Ishikawa (cell line): ENCODE measurements at regions not wholly inside any gene's neighbourhood (a gene's known extent, or its start where the extent isn't known, plus 50 kb on each side); places are given as distances from the start of the nearest gene placed in this dataset.

Experiments used
- CEBPB ChIP-seq: IDR thresholded peaks from 2 replicates; pipeline ENCODE4 v1.6.1; 2012
- CREB1 ChIP-seq: IDR thresholded peaks from 2 replicates; pipeline ENCODE4 v1.6.1; 2012; ENCODE audit warnings: low read depth
- EGR1 ChIP-seq: IDR thresholded peaks from 2 replicates; pipeline ENCODE4 v1.6.1; 2012
- EP300 ChIP-seq: IDR thresholded peaks from 2 replicates; pipeline ENCODE4 v1.6.1; 2012; ENCODE audit warnings: borderline replicate concordance
- FOXM1 ChIP-seq: IDR thresholded peaks from 2 replicates; pipeline ENCODE4 v1.6.1; 2012; ENCODE audit warnings: low read depth, borderline replicate concordance
- NFIC ChIP-seq: IDR thresholded peaks from 2 replicates; pipeline ENCODE4 v1.6.1; 2012
- RAD21 ChIP-seq: IDR thresholded peaks from 2 replicates; pipeline ENCODE4 v1.6.1; 2012; ENCODE audit warnings: low read depth
- REST ChIP-seq: IDR thresholded peaks from 2 replicates; pipeline ENCODE4 v1.6.1; 2012; ENCODE audit warnings: low read depth, mild to moderate bottlenecking
- TCF12 ChIP-seq: IDR thresholded peaks from 2 replicates; pipeline ENCODE4 v1.6.1; 2012; ENCODE audit warnings: low read depth
- YY1 ChIP-seq: IDR thresholded peaks from 2 replicates; pipeline ENCODE4 v1.6.1; 2012; ENCODE audit warnings: low read depth

- TF ChIP-seq EP300 (no peak), CREB1 (no peak), RAD21 (no peak), YY1 (no peak), REST (no peak), TCF12 (no peak), NFIC (no peak), CEBPB (no peak), FOXM1 (no peak), EGR1 (no peak)
Observed at GRCh38 chr13:107111248-107111647, 543.3 kb upstream of the ARGLU1 start.
